NOMO-1 (cell line): ENCODE measurements at regions not wholly inside any gene's neighbourhood (a gene's known extent, or its start where the extent isn't known, plus 50 kb on each side); places are given as distances from the start of the nearest gene placed in this dataset.
A peak's percentile ranks its signal among the peaks of the same experiment; 100 is the strongest.
"Not testable (repeated sequence)": the region's sequence is repeated elsewhere in the genome, so short reads cannot be mapped to it uniquely, and the experiment has no call there.

Source experiments
- DNase-seq, 2 experiments: peaks; one replicate each; lab custom pipeline; 2025; ENCODE audit not compliant: unreplicated experiment in 2 of 2; lab: John Stamatoyannopoulos, UW

- DNase-seq, result no peak
Observed at GRCh38 chr16:65315081-65315780, 193.4 kb upstream of the CDH11 start.

- no peak for DNase-seq
Observed at GRCh38 chr16:65314627-65315008, 192.8 kb upstream of the CDH11 start.

- no peak for DNase-seq
Observed at GRCh38 chr16:65313936-65314626, 192.2 kb upstream of the CDH11 start.

GRCh38 chr16:65312795-65313194 lies 190.9 kb upstream of the CDH11 start:
- no peak for DNase-seq

- no peak for DNase-seq
Observed at GRCh38 chr16:65312071-65312470, 190.2 kb upstream of the CDH11 start.

GRCh38 chr16:65310491-65310890 lies 188.6 kb upstream of the CDH11 start:
- not testable (repeated sequence) for DNase-seq

GRCh38 chr16:65309354-65309753 lies 187.5 kb upstream of the CDH11 start:
- DNase-seq, result no peak

- DNase-seq, result peak; percentile 58 to 76
Observed at GRCh38 chr16:65308506-65308905, 186.6 kb upstream of the CDH11 start.

GRCh38 chr16:65307286-65307685 lies 185.4 kb upstream of the CDH11 start:
- DNase-seq, result no peak

GRCh38 chr16:65306722-65307121 lies 184.9 kb upstream of the CDH11 start:
- no peak for DNase-seq

- no peak for DNase-seq
Observed at GRCh38 chr16:65306300-65306699, 184.4 kb upstream of the CDH11 start.

GRCh38 chr16:65305266-65305959 lies 183.6 kb upstream of the CDH11 start:
- DNase-seq, result no peak

- DNase-seq, result no peak
Observed at GRCh38 chr16:65301029-65301428, 179.2 kb upstream of the CDH11 start.

GRCh38 chr16:65297453-65297852 lies 175.6 kb upstream of the CDH11 start:
- no peak for DNase-seq

- no peak for DNase-seq
Observed at GRCh38 chr16:65295527-65295926, 173.7 kb upstream of the CDH11 start.

GRCh38 chr16:65294708-65295107 lies 172.8 kb upstream of the CDH11 start:
- no peak for DNase-seq

- no peak for DNase-seq
Observed at GRCh38 chr16:65294165-65294564, 172.3 kb upstream of the CDH11 start.

GRCh38 chr16:65289022-65289421 lies 167.2 kb upstream of the CDH11 start:
- DNase-seq, result no peak

GRCh38 chr16:65287307-65287706 lies 165.4 kb upstream of the CDH11 start:
- no peak for DNase-seq

GRCh38 chr16:65285128-65286048 lies 163.5 kb upstream of the CDH11 start:
- no peak for DNase-seq

GRCh38 chr16:65284626-65285025 lies 162.8 kb upstream of the CDH11 start:
- DNase-seq, result no peak
